Neutrophil (primary cell): ENCODE measurements at regions not wholly inside any gene's neighbourhood (a gene's known extent, or its start where the extent isn't known, plus 50 kb on each side); places are given as distances from the start of the nearest gene placed in this dataset.

Experiments used
- H3K27ac ChIP-seq: fragments of 200-600 bp; sonication (generic); 2 replicates; pipeline ENCODE4 v1.5.1; 2016; ENCODE audit warnings: mild to moderate bottlenecking, moderate library complexity
- H3K27me3 ChIP-seq: fragments of 200-600 bp; sonication (generic); 2 replicates; pipeline ENCODE4 v1.6.0; 2016; ENCODE audit warnings: mild to moderate bottlenecking
- H3K36me3 ChIP-seq: fragments of 200-600 bp; sonication (generic); 2 replicates; pipeline ENCODE4 v1.5.1; 2017
- H3K4me1 ChIP-seq, 2 experiments: fragments of 200-600 bp in 1 of 2; sonication (generic) in 1 of 2; 1 replicate in 1 of 2; 2 replicates in 1 of 2; pipeline versions ENCODE4 v1.5.1 to v1.6.1; 2013 to 2016; ENCODE audit warnings: low read depth in 1 of 2, low read length in 1 of 2, mild to moderate bottlenecking in 1 of 2, moderate library complexity in 1 of 2; ENCODE audit not compliant: control insufficient read depth in 1 of 2, insufficient read depth in 1 of 2
- H3K4me3 ChIP-seq, 2 experiments: fragments of 200-600 bp in 1 of 2; sonication (generic) in 1 of 2; 1 replicate in 1 of 2; 2 replicates in 1 of 2; pipeline ENCODE4 v1.5.1; 2013 to 2016; ENCODE audit warnings: low read depth in 1 of 2, low read length in 1 of 2, mild to moderate bottlenecking in 1 of 2, moderate library complexity in 1 of 2
- H3K9me3 ChIP-seq: fragments of 200-600 bp; sonication (generic); 2 replicates; pipeline ENCODE4 v1.5.1; 2016
- TF ChIP-seq, protein P1 (sequence below): fragments of 200-600 bp; sonication (generic); IDR thresholded peaks from 2 replicates; pipeline ENCODE4 v1.5.1; 2016; ENCODE audit warnings: antibody characterized with exemption

- Histone ChIP-seq H3K36me3 (no peaks in the 10 kb centered on the region), H3K27ac (no peak overlapping the region), H3K9me3 (no peaks in the 10 kb centered on the region), H3K4me1 (no peaks in the 10 kb centered on the region), H3K4me3 (no peak overlapping the region), H3K27me3 (no peaks in the 10 kb centered on the region)
- TF ChIP-seq, protein P1, sequence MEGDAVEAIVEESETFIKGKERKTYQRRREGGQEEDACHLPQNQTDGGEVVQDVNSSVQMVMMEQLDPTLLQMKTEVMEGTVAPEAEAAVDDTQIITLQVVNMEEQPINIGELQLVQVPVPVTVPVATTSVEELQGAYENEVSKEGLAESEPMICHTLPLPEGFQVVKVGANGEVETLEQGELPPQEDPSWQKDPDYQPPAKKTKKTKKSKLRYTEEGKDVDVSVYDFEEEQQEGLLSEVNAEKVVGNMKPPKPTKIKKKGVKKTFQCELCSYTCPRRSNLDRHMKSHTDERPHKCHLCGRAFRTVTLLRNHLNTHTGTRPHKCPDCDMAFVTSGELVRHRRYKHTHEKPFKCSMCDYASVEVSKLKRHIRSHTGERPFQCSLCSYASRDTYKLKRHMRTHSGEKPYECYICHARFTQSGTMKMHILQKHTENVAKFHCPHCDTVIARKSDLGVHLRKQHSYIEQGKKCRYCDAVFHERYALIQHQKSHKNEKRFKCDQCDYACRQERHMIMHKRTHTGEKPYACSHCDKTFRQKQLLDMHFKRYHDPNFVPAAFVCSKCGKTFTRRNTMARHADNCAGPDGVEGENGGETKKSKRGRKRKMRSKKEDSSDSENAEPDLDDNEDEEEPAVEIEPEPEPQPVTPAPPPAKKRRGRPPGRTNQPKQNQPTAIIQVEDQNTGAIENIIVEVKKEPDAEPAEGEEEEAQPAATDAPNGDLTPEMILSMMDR = no peak
Measured at GRCh38 chr5:58378613-58379390, 81.1 kb downstream of the PLK2 start.

- Histone ChIP-seq H3K27ac (no peak overlapping the region), H3K4me1 (no peaks in the 10 kb centered on the region), H3K36me3 (no peaks in the 10 kb centered on the region), H3K4me3 (no peak overlapping the region), H3K27me3 (no peaks in the 10 kb centered on the region), H3K9me3 (no peaks in the 10 kb centered on the region)
- TF ChIP-seq, protein P1 = no peak
Measured at GRCh38 chr5:58370606-58371005, 89.3 kb downstream of the PLK2 start.

- no peaks in the 10 kb centered on the region for H3K9me3 ChIP-seq
- H3K27me3 ChIP-seq = no peaks in the 10 kb centered on the region
Measured at GRCh38 chr5:58369513-58370190, 90.2 kb downstream of the PLK2 start.

GRCh38 chr5:58366461-58366860, 93.4 kb downstream of the PLK2 start:
- Histone ChIP-seq H3K27me3 (no peaks in the 10 kb centered on the region), H3K4me1 (no peaks in the 10 kb centered on the region), H3K36me3 (no peaks in the 10 kb centered on the region), H3K27ac (no peak overlapping the region), H3K9me3 (no peaks in the 10 kb centered on the region), H3K4me3 (no peak overlapping the region)
- TF ChIP-seq, protein P1 = no peak

More at GRCh38 chr5:58369513-58370190, 90.2 kb downstream of the PLK2 start:
- no peaks in the 10 kb centered on the region for H3K36me3 ChIP-seq
- H3K4me3 ChIP-seq = no peak overlapping the region
- no peaks in the 10 kb centered on the region for H3K4me1 ChIP-seq
- no peak overlapping the region for H3K27ac ChIP-seq
- TF ChIP-seq, protein P1 = no peak

- Histone ChIP-seq H3K27ac (no peak overlapping the region), H3K27me3 (no peaks in the 10 kb centered on the region), H3K4me1 (no peaks in the 10 kb centered on the region), H3K9me3 (no peaks in the 10 kb centered on the region), H3K36me3 (no peaks in the 10 kb centered on the region), H3K4me3 (no peak overlapping the region)
- TF ChIP-seq, protein P1 = no peak
Measured at GRCh38 chr5:58365791-58366190, 94.1 kb downstream of the PLK2 start.
